T-helper 1 cell (primary cell): ENCODE measurements at regions not wholly inside any gene's neighbourhood (a gene's known extent, or its start where the extent isn't known, plus 50 kb on each side); places are given as distances from the start of the nearest gene placed in this dataset.

Experiments
- DNase-seq, 5 donors: peaks; one replicate each; pipeline ENCODE4 v3.0.0-alpha.2; 2012 to 2020

- DNase-seq = no peak
These were observed 318.4 kb downstream of the IRX2 start for GRCh38 chr5:2433086-2433485.

GRCh38 chr5:2432076-2432920 is 319.2 kb downstream of the IRX2 start:
- no peak for DNase-seq

DNA sequence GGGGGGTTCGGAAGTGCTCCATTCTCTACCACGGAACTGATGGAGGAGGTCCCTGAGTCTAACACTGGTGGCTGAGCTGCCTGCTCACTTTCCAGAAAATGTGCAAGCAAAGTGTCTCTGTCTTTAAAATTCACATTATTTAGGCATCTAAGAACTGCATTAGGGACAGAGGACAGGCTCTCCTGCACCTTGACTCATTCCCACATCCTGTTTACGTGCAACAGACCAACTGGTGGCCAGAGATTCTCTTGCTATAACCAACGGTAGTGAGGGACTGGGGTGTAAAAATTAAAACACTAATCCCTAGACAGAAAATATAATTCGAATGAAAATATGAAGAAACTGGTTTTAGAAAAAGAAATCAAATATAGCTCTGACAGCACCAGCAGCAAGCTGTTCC is 320.9 kb downstream of the IRX2 start:
- no peak for DNase-seq

GRCh38 chr5:2427983-2428382 is 323.5 kb downstream of the IRX2 start:
- DNase-seq = no peak

DNA sequence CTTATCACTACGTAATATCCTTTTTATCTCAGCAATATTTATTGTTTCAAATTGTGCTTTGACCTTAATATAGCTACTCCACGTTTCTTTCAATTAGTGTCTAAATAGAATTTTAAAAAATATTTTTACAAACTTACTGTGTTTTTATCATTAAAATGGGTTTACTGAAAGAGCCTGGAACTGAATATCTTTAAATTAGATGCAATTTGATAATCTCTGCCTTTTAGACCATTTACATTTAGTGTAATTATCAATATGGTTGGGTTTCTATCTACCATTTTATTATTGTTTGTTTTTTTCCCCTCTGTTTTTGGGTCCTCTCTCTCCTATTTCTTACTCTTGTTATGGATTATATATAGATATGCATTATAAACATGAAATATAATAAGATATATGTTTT is 327.8 kb downstream of the IRX2 start:
- DNase-seq = no peak

GRCh38 chr5:2417301-2417700 is 334.2 kb downstream of the IRX2 start:
- DNase-seq = no peak

DNA sequence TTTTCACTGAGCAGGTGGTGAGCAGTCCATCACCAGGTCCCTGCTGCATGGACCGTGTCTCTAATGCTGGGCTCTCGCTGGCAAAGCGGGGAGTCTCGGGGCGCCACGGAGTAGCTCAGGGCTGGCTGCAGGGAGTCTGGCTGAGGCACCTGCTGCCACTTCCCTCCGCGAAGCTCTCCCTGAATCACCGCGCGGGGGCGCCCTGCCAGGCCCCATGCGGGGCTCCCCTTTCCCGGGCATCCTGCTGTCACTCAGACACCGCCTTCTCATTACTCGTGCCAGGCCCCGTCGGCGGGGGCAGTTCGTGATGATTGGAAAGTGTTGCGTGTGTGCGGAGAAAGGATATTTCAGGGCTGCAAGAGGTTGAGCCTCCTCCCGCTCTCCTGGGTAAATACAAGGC is 335.8 kb downstream of the IRX2 start:
- DNase-seq = no peak

DNA sequence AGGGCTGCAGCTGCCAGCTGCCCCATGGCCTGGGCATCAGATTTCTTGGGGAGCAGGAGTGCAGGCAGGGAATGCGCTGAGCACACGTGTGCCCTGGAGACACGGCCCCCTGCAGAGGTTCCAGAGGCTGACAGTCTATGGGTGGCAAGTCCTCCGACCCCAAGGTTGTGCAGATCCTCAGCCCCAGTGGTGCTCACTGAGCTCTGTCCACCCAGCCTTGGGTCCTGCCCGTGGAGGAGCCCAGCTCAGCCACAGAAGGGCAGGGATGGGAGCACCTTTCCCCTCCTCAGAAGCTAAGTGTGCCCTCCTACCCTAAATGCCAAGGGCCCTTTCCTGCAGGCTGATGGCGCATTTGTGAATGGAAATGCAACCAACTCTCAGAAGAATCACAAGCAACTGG is 341.0 kb downstream of the IRX2 start:
- no peak for DNase-seq

DNA sequence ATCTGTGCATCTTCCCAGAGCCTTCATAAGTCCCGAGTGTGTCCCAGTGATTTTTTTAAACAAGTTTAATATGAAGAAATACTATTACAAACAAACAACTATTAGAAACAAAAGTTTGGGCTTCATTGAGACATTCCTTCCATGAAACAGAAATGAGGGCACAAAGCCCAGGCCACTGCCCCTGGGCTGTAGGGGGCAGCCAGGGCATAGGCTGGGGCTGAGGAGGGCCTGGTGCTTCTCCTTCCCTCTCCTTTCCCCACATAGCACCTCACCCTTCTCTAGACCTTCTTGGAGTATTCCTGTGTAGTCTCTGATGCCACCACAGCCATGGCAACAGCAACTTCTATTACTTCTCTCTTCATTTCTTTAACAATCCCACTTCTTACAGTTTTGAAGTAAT is 348.2 kb downstream of the IRX2 start:
- no peak for DNase-seq

DNA sequence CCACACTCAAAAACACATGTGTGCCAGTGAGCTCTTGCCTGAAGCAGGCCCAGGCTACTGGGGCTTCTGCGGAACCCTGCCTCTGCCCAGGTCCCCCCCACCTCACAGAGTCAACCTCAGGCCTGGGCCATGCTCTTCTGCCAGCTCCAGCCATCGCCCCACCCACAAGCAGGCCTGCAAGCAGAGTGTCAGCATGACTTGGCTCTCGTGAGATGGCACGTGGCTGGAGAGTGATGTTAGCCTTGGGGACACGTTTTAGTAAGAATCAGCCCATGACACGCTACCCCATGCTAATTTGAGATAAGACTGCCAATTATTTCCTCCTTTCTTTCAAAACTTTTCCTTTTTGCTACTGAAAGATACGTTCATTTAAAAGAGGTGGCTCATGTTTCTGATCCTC is 351.7 kb downstream of the IRX2 start:
- DNase-seq = no peak

DNA sequence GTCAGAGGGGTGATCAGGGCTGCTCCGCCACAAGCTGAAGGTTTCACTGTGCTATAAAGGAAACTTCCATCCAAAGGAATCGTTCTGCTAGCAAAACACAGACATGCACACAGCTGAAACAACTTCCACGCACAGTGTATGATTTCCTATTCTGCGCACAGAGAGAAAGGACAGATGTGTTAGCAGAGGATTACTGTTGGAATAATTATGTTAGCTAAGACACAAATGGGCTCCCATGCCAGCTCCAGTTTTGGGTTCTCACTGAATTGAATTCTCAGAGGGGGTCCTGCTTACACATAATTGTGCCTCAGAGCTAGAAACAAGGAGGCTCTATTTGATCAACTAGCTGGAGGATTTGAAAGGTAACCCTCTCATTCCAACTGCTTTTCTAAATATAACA is 352.4 kb downstream of the IRX2 start:
- DNase-seq = no peak

DNA sequence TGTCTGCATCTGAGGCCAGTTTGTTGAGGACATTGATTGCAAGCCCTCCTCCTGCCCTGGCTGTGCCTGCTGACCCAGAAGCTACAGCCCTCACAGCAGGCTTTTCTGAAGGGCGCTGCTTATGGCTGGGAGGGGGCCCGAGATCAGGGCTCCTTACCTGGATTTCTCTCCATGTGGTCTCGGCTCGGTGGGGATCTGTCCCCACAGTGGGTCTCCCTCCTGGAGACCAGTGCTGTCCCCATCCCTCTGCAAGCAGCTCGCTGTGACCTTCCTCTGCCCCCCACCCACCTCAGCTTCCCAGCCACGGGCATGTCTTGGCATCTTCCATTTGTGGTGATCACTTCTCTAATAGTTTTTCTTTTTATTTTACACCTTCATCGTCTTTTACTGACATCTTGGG is 357.9 kb downstream of the IRX2 start:
- DNase-seq = no peak

DNA sequence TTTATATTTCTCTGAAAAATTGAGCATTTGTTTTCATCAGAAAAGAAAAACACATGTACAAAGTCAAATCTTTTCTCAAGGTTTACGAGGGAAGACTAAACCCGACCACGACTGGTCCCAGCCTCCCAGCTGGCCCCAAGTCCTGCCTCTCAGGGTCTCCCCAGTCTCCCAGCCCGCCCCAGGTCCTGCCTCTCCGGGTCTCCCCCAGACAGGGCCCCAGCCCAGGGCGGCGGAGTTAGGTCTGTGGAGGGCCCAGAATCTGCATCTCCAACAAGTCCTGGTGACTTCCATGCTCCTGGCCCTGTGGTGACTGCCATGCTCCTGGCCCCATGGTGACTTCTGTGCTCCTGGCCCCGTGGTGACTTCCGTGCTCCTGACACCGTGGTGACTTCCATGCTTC is 359.9 kb downstream of the IRX2 start:
- no peak for DNase-seq

DNA sequence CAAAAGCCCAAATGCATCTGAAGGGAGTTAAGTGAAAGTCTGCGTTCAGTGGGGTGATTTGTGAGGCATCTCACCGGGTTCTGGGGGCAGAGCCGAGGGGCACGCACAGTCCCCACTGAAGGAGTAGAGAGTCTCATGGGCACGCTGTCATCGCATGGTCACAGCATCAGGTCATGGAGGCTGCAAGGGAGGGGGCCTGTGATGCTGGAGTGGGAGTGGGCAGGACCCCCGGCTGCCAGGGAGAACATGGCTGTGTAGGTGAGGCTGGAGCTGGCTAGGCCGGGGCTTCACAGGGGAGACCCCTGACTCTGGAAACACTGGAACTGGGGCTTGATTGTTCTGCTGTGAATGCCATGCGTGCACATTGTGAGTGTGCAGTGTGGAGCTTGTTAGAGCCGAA is 360.5 kb downstream of the IRX2 start:
- DNase-seq = no peak

GRCh38 chr5:2388571-2388970 is 362.9 kb downstream of the IRX2 start:
- no peak for DNase-seq

DNA sequence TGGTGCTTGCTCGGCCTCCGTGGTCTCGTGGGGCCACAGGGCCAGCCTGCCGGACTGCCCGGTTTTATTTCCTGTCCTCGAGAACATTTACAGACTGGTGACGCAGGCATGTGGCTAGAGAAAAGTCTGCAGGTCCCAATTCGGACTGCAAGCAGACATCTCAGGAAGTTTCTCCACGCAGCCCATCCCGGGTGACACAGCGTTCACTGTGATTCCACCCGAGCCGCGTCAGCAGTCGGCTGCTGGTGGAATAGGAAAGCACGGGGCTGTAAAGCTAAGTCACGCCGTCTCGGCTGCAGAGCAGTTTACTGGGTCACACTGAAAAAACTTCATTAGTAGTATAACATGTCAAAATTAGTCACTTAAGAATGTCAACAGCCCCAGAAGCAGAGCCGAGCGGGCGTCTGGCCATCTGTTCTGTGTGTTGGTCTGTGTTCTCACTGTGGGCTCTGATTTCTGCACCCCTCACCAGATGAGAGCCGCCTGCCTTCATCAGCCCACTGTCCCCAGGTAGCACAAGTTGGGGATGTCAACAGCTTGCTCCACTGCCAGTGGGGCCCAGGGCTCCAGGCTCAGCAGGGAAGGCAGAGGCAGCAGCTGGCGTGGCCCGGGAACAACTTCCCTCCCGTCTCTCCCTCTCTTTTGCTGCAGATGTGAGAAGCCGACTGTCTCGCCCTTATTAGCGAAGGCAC is 363.7 kb downstream of the IRX2 start:
- no peak for DNase-seq

DNA sequence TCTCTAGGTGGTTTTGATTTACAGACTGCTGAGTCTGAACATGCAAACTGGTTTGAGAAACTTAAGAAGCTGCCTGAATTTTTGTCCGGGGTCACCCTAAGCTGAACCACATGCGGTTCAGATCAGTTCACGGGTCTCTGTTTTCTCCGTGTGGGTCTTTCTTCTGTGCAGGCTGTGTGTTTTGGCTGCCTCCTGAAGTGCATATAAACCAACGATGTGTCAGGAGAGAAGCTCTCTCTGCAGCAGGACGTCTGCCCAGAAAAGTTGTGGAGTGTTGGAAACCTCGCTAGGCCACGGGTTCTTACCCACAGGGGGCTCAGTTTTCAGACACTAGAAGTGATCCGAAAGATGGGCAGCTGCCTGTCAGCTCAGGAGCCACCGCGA is 364.2 kb downstream of the IRX2 start:
- DNase-seq = no peak

GRCh38 chr5:2385818-2386217 is 365.7 kb downstream of the IRX2 start:
- no peak for DNase-seq

DNA sequence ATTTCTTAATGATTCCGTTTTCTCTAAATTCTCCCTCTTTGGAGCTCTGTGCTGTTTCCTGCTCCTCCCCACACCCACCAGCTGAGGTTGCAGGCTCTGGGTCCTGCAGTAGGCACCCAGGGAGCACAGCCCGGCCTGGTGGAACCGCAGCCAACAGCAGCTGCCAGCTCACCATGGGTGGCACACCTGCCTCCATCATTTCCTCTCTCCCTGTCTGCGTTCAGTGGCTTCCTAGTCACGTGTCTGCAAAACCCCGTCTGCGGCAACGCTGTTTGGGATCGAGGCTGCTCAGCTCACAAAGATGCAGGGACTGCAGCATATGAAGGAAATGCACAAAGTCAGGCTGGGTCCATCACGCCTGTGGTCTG is 367.8 kb downstream of the IRX2 start:
- DNase-seq = no peak

DNA sequence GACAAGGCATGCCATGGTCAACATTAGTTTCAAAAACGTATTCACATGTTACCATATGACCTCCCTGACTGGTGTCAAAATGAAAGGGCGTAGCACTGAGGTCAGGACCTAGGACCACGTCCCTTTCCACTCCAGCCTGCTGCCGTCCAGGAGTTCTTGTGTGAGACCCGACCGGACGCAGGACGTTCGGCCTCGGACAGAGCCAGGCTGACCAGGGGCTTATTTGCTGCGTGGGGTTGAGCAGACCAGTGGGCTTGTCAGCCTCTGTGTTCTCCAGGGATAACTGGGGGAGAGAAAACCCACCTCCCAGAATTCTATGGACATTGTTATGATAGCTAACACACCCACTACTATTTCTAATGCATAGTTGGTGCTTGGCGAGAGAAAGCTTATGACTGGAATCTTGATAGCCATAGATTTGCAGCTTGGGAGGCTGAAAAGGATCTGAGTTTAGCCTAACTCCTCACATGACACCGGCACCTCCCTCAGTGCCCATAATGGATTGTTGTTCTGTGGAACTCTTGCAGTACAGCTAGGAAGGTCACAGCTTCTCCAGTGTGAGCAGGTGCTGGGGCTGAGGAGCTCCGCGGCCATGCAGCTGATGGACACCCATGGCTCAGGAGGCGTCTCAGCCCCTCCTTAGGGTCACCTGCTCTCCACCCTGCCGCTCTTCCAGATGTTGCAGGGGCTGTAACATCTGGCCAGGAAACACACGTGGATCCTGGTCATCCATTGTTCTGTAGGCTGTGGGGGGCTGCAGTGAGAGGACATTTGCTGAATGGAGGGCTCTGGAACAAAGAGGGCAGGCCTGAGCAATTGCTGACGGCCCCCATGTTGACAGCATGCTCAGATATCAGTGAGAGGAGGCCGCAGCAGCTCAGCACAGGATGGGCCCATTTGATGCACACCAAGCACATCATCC is 368.4 kb downstream of the IRX2 start:
- DNase-seq = no peak

DNA sequence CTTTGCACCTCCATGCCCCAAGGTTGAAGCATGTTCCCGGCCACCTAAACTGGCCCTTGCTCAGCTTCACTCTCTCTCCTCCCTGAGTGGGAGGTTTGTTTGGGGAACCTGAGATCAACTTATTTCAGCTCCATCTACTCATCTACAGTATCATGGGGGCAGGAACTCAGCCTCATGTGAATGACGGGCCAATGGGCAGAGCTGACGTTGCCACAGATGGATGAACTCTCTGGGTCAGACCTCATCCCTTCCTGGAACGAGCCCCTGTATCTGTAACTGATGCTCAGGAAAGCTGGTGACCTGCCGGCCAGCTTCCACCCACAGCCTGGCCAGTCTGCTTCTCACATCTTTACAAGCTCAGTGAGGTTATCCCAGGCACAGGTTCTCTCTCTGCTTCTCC is 369.6 kb downstream of the IRX2 start:
- no peak for DNase-seq

- no peak for DNase-seq
These were observed 370.4 kb downstream of the IRX2 start for GRCh38 chr5:2381070-2381469.

- no peak for DNase-seq
These were observed 372.5 kb downstream of the IRX2 start for GRCh38 chr5:2378976-2379375.

DNA sequence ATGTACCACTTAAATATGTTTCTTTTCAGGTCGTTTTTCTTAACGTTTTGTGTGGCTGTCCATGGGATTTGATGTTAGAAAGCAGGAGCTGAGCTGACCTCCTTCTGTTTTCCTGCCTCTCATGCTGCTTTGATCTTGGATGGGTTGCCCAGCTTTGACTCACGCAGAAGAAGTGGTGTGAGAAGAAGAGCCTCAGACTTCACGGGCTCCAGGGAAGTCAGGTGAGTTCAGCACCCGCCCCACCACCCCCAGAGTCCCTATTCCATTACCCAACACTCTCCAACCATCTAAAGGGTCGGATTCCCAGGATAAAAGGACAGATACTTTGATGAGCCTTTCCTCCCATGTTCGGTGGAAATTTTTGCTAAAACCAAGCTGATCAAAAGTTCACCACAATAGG is 373.4 kb downstream of the IRX2 start:
- no peak for DNase-seq
